ENCODE measurements at regions not wholly inside any gene's neighbourhood (a gene's known extent, or its start where the extent isn't known, plus 50 kb on each side); places are given as distances from the start of the nearest gene placed in this dataset.
"Not testable (repeated sequence)": the region's sequence is repeated elsewhere in the genome, so short reads cannot be mapped to it uniquely, and the experiment has no call there.

- Histone ChIP-seq H3K27me3 (replicated peaks; ENCODE audit: control insufficient read depth, insufficient read depth, low read length, poor library complexity, severe bottlenecking) (no peaks in the 10 kb centered on the region), H3K36me3 (ENCODE audit: control insufficient read depth, insufficient read depth, low read length) (no peaks in the 10 kb centered on the region), H3K4me3 (ENCODE audit: insufficient read depth, low read depth, low read length, poor library complexity, severe bottlenecking) (no peak overlapping the region), H3K9me3 (ENCODE audit: control insufficient read depth, low read length) (no peaks in the 10 kb centered on the region), H3K4me1 (ENCODE audit: control insufficient read depth, insufficient read depth, low read length, poor library complexity, severe bottlenecking) (no peaks in the 10 kb centered on the region), H3K27ac (ENCODE audit: insufficient read depth, low read length, poor library complexity, severe bottlenecking) (no peak overlapping the region)
- DNase-seq: no peak
Measured at GRCh38 chr2:173511942-173512341, 157.3 kb downstream of the CDCA7 start.

- no peaks in the 10 kb centered on the region for H3K4me1 ChIP-seq (ENCODE audit: control insufficient read depth, insufficient read depth, low read length, poor library complexity, severe bottlenecking)
- H3K27me3 ChIP-seq (replicated peaks; ENCODE audit: control insufficient read depth, insufficient read depth, low read length, poor library complexity, severe bottlenecking): no peaks in the 10 kb centered on the region
- no peaks in the 10 kb centered on the region for H3K9me3 ChIP-seq (ENCODE audit: control insufficient read depth, low read length)
- DNase-seq: no peak
- no peak overlapping the region for H3K4me3 ChIP-seq (ENCODE audit: insufficient read depth, low read depth, low read length, poor library complexity, severe bottlenecking)
- no peaks in the 10 kb centered on the region for H3K36me3 ChIP-seq (ENCODE audit: control insufficient read depth, insufficient read depth, low read length)
- H3K27ac ChIP-seq (ENCODE audit: insufficient read depth, low read length, poor library complexity, severe bottlenecking): no peak overlapping the region
Measured at GRCh38 chr2:173513107-173513727, 158.5 kb downstream of the CDCA7 start.

- Histone ChIP-seq H3K9me3 (ENCODE audit: control insufficient read depth, low read length) (no peaks in the 10 kb centered on the region), H3K27me3 (replicated peaks; ENCODE audit: control insufficient read depth, insufficient read depth, low read length, poor library complexity, severe bottlenecking) (no peaks in the 10 kb centered on the region), H3K36me3 (ENCODE audit: control insufficient read depth, insufficient read depth, low read length) (no peaks in the 10 kb centered on the region)
Measured at GRCh38 chr2:173520918-173521317, 166.2 kb downstream of the CDCA7 start.

GRCh38 chr2:173521450-173522192 is 166.9 kb downstream of the CDCA7 start:
- no peak overlapping the region for H3K27ac ChIP-seq (ENCODE audit: insufficient read depth, low read length, poor library complexity, severe bottlenecking)
- H3K9me3 ChIP-seq (ENCODE audit: control insufficient read depth, low read length): no peaks in the 10 kb centered on the region
- H3K36me3 ChIP-seq (ENCODE audit: control insufficient read depth, insufficient read depth, low read length): no peaks in the 10 kb centered on the region
- DNase-seq: no peak
- no peaks in the 10 kb centered on the region for H3K4me1 ChIP-seq (ENCODE audit: control insufficient read depth, insufficient read depth, low read length, poor library complexity, severe bottlenecking)
- no peak overlapping the region for H3K4me3 ChIP-seq (ENCODE audit: insufficient read depth, low read depth, low read length, poor library complexity, severe bottlenecking)
- H3K27me3 ChIP-seq (replicated peaks; ENCODE audit: control insufficient read depth, insufficient read depth, low read length, poor library complexity, severe bottlenecking): no peaks in the 10 kb centered on the region

More at GRCh38 chr2:173520918-173521317, 166.2 kb downstream of the CDCA7 start:
- Histone ChIP-seq H3K27ac (ENCODE audit: insufficient read depth, low read length, poor library complexity, severe bottlenecking) (no peak overlapping the region), H3K4me1 (ENCODE audit: control insufficient read depth, insufficient read depth, low read length, poor library complexity, severe bottlenecking) (no peaks in the 10 kb centered on the region), H3K4me3 (ENCODE audit: insufficient read depth, low read depth, low read length, poor library complexity, severe bottlenecking) (no peak overlapping the region)
- no peak for DNase-seq

GRCh38 chr2:173523497-173523896 is 168.8 kb downstream of the CDCA7 start:
- no peak overlapping the region for H3K27ac ChIP-seq (ENCODE audit: insufficient read depth, low read length, poor library complexity, severe bottlenecking)
- H3K27me3 ChIP-seq (replicated peaks; ENCODE audit: control insufficient read depth, insufficient read depth, low read length, poor library complexity, severe bottlenecking): no peaks in the 10 kb centered on the region
- no peak overlapping the region for H3K4me3 ChIP-seq (ENCODE audit: insufficient read depth, low read depth, low read length, poor library complexity, severe bottlenecking)
- no peaks in the 10 kb centered on the region for H3K9me3 ChIP-seq (ENCODE audit: control insufficient read depth, low read length)
- H3K4me1 ChIP-seq (ENCODE audit: control insufficient read depth, insufficient read depth, low read length, poor library complexity, severe bottlenecking): no peaks in the 10 kb centered on the region
- no peaks in the 10 kb centered on the region for H3K36me3 ChIP-seq (ENCODE audit: control insufficient read depth, insufficient read depth, low read length)
- no peak for DNase-seq

GRCh38 chr2:173524256-173524955 is 169.7 kb downstream of the CDCA7 start:
- Histone ChIP-seq H3K4me3 (ENCODE audit: insufficient read depth, low read depth, low read length, poor library complexity, severe bottlenecking) (no peak overlapping the region), H3K27ac (ENCODE audit: insufficient read depth, low read length, poor library complexity, severe bottlenecking) (no peak overlapping the region), H3K27me3 (replicated peaks; ENCODE audit: control insufficient read depth, insufficient read depth, low read length, poor library complexity, severe bottlenecking) (no peaks in the 10 kb centered on the region), H3K9me3 (ENCODE audit: control insufficient read depth, low read length) (no peaks in the 10 kb centered on the region), H3K36me3 (ENCODE audit: control insufficient read depth, insufficient read depth, low read length) (no peaks in the 10 kb centered on the region), H3K4me1 (ENCODE audit: control insufficient read depth, insufficient read depth, low read length, poor library complexity, severe bottlenecking) (no peaks in the 10 kb centered on the region)
- DNase-seq: no peak

GRCh38 chr2:173532732-173533531 is 178.3 kb downstream of the CDCA7 start:
- not testable (repeated sequence) for H3K9me3 ChIP-seq (ENCODE audit: control insufficient read depth, low read length); H3K27ac ChIP-seq (ENCODE audit: insufficient read depth, low read length, poor library complexity, severe bottlenecking); DNase-seq; H3K27me3 ChIP-seq (replicated peaks; ENCODE audit: control insufficient read depth, insufficient read depth, low read length, poor library complexity, severe bottlenecking); H3K36me3 ChIP-seq (ENCODE audit: control insufficient read depth, insufficient read depth, low read length); H3K4me1 ChIP-seq (ENCODE audit: control insufficient read depth, insufficient read depth, low read length, poor library complexity, severe bottlenecking); H3K4me3 ChIP-seq (ENCODE audit: insufficient read depth, low read depth, low read length, poor library complexity, severe bottlenecking)

GRCh38 chr2:173537694-173538093 is 183.0 kb downstream of the CDCA7 start:
- Histone ChIP-seq H3K27me3 (replicated peaks; ENCODE audit: control insufficient read depth, insufficient read depth, low read length, poor library complexity, severe bottlenecking) (no peaks in the 10 kb centered on the region), H3K36me3 (ENCODE audit: control insufficient read depth, insufficient read depth, low read length) (no peaks in the 10 kb centered on the region), H3K9me3 (ENCODE audit: control insufficient read depth, low read length) (no peaks in the 10 kb centered on the region), H3K27ac (ENCODE audit: insufficient read depth, low read length, poor library complexity, severe bottlenecking) (no peak overlapping the region), H3K4me3 (ENCODE audit: insufficient read depth, low read depth, low read length, poor library complexity, severe bottlenecking) (no peak overlapping the region), H3K4me1 (ENCODE audit: control insufficient read depth, insufficient read depth, low read length, poor library complexity, severe bottlenecking) (no peaks in the 10 kb centered on the region)
- DNase-seq: no peak

GRCh38 chr2:173539615-173540014 is 184.9 kb downstream of the CDCA7 start:
- DNase-seq: no peak
- H3K4me1 ChIP-seq (ENCODE audit: control insufficient read depth, insufficient read depth, low read length, poor library complexity, severe bottlenecking): no peaks in the 10 kb centered on the region
- H3K36me3 ChIP-seq (ENCODE audit: control insufficient read depth, insufficient read depth, low read length): no peaks in the 10 kb centered on the region
- no peak overlapping the region for H3K27ac ChIP-seq (ENCODE audit: insufficient read depth, low read length, poor library complexity, severe bottlenecking)
- H3K4me3 ChIP-seq (ENCODE audit: insufficient read depth, low read depth, low read length, poor library complexity, severe bottlenecking): no peak overlapping the region
- no peaks in the 10 kb centered on the region for H3K9me3 ChIP-seq (ENCODE audit: control insufficient read depth, low read length)
- no peaks in the 10 kb centered on the region for H3K27me3 ChIP-seq (replicated peaks; ENCODE audit: control insufficient read depth, insufficient read depth, low read length, poor library complexity, severe bottlenecking)
